Psoas muscle (tissue), 7 donors: ENCODE measurements at regions not wholly inside any gene's neighbourhood (a gene's known extent, or its start where the extent isn't known, plus 50 kb on each side); places are given as distances from the start of the nearest gene placed in this dataset.

Experiments used
- ATAC-seq, 4 donors: fragments of 200-7000 bp; cut with Tn5 transposase; one replicate each; pipeline ENCODE4 v1.9.1; 2020; ENCODE audit warnings: moderate library complexity in 3 of 4, mild to moderate bottlenecking in 2 of 4
- DNase-seq, 2 donors: peaks; one replicate each; pipeline ENCODE4 v3.0.0-alpha.2; 2020
- H3K27ac ChIP-seq: fragments of 200-600 bp; one replicate; pipeline ENCODE4 v1.8.0; 2022
- H3K27me3 ChIP-seq, 3 donors: fragments of 200-600 bp in 1 of 3; one replicate each; pipeline versions ENCODE4 v1.6.1 to v1.8.0; 2013 to 2022; ENCODE audit warnings: low read length in 2 of 3, mild to moderate bottlenecking in 2 of 3, moderate library complexity in 1 of 3; ENCODE audit not compliant: insufficient read depth in 3 of 3
- H3K36me3 ChIP-seq, 2 donors: fragments of 200-600 bp in 1 of 2; one replicate each; pipeline versions ENCODE4 v1.6.1 to v1.8.0; 2013 to 2022; ENCODE audit warnings: low read depth in 1 of 2, mild to moderate bottlenecking in 1 of 2, moderate library complexity in 1 of 2; ENCODE audit not compliant: insufficient read depth in 1 of 2
- H3K4me1 ChIP-seq: fragments of 200-600 bp; one replicate; pipeline ENCODE4 v1.8.0; 2022
- H3K4me3 ChIP-seq: fragments of 200-600 bp; one replicate; pipeline ENCODE4 v1.8.0; 2022; ENCODE audit warnings: mild to moderate bottlenecking
- H3K9me3 ChIP-seq: fragments of 200-600 bp; one replicate; pipeline ENCODE4 v1.8.0; 2022
- CTCF ChIP-seq: fragments of 200-600 bp; IDR thresholded peaks from one replicate; pipeline ENCODE4 v1.8.0; 2022; ENCODE audit warnings: antibody characterized with exemption
- WGBS, 3 donors: extraction: QIAGEN DNeasy Blood & Tissue Kit; methylation state at CpG; one replicate each; pipeline versions ENCODE4 v1.1.6 to v1.1.7; 2013; 5-methylcytosine and 5-hydroxymethylcytosine counted together
- intact Hi-C, 2 donors: fragments of 100-400 bp; cut with DNase I; formaldehyde crosslinking; loops; one replicate each; pipeline versions ENCODE4 v1.11.0 to v1.14.2; 2022
- donor health status: healthy with polysubstance abuse.
- donor health status: DM: no; HTN: no; CAD: no; lungs with moderate emphysema.
- donor health status: Bipolar disorder and iron deficiency.
- donor health status: healthy.
- donor health status: DM: yes; HTN: yes; CAD: no.
- donor health status: DM: no; HTN: no; CAD: no.
- donor health status: DM: yes; HTN: yes; CAD: no.

GRCh38 chr6:98526465-98526864 is 307.9 kb upstream of the POU3F2 start:
- WGBS, 3 donors = 57 to 61% (median 59%) methylated on average over 5 of the region's 5 CpGs
- no peak overlapping the region for H3K27ac ChIP-seq
- no peaks in the 10 kb centered on the region for H3K27me3 ChIP-seq
- no peaks in the 10 kb centered on the region for H3K4me1 ChIP-seq
- H3K9me3 ChIP-seq = no peaks in the 10 kb centered on the region
- no peak for ATAC-seq
- H3K4me3 ChIP-seq = no peak overlapping the region
- H3K36me3 ChIP-seq = no peaks in the 10 kb centered on the region
- intact Hi-C loops = no loop called here
- TF ChIP-seq CTCF = no peak
- DNase-seq = no peak

- intact Hi-C loops = no loop called here
- WGBS, 3 donors = 80 to 85% (median 81%) methylated on average over 9 of the region's 9 CpGs
- H3K27ac ChIP-seq = no peak overlapping the region
- H3K9me3 ChIP-seq = no peaks in the 10 kb centered on the region
- no peak for DNase-seq
- H3K4me3 ChIP-seq = no peak overlapping the region
- TF ChIP-seq CTCF = no peak
- H3K27me3 ChIP-seq = no peaks in the 10 kb centered on the region
- no peaks in the 10 kb centered on the region for H3K36me3 ChIP-seq
- no peak for ATAC-seq
- H3K4me1 ChIP-seq = no peaks in the 10 kb centered on the region
Observed at GRCh38 chr6:98529364-98529763, 305.0 kb upstream of the POU3F2 start.

GRCh38 chr6:98530732-98531131 is 303.6 kb upstream of the POU3F2 start:
- H3K4me1 ChIP-seq = no peaks in the 10 kb centered on the region
- TF ChIP-seq CTCF = no peak
- no peaks in the 10 kb centered on the region for H3K36me3 ChIP-seq
- ATAC-seq (no peak), DNase-seq (no peak)
- no peak overlapping the region for H3K4me3 ChIP-seq
- no peak overlapping the region for H3K27ac ChIP-seq
- WGBS, 3 donors = 35 to 59% (median 48%) methylated on average over 5 of the region's 5 CpGs
- no peaks in the 10 kb centered on the region for H3K27me3 ChIP-seq
- intact Hi-C loops = no loop called here
- H3K9me3 ChIP-seq = no peaks in the 10 kb centered on the region

- DNase-seq = no peak
- Histone ChIP-seq H3K27me3 (no peaks in the 10 kb centered on the region), H3K4me3 (no peak overlapping the region), H3K9me3 (no peaks in the 10 kb centered on the region), H3K4me1 (no peaks in the 10 kb centered on the region), H3K27ac (no peak overlapping the region), H3K36me3 (no peaks in the 10 kb centered on the region)
- 83 to 97% (median 84%) methylated on average over 6 of the region's 6 CpGs for whole genome bisulfite sequencing, 3 donors
- TF ChIP-seq CTCF = no peak
- intact Hi-C loops = no loop called here
- no peak for ATAC-seq
Observed at GRCh38 chr6:98532004-98532403, 302.4 kb upstream of the POU3F2 start.

- no peak overlapping the region for H3K4me3 ChIP-seq
- intact Hi-C loops = no loop called here
- H3K9me3 ChIP-seq = no peaks in the 10 kb centered on the region
- H3K4me1 ChIP-seq = no peaks in the 10 kb centered on the region
- H3K27me3 ChIP-seq = no peaks in the 10 kb centered on the region
- no peak overlapping the region for H3K27ac ChIP-seq
- DNase-seq = no peak
- TF ChIP-seq CTCF = no peak
- 67 to 82% (median 71%) methylated on average over 2 of the region's 2 CpGs for WGBS, 3 donors
- ATAC-seq = no peak
- no peaks in the 10 kb centered on the region for H3K36me3 ChIP-seq
Observed at GRCh38 chr6:98539741-98540140, 294.6 kb upstream of the POU3F2 start.
